HG03521 (cell line): ENCODE measurements at regions not wholly inside any gene's neighbourhood (a gene's known extent, or its start where the extent isn't known, plus 50 kb on each side); places are given as distances from the start of the nearest gene placed in this dataset.

Source experiments
- ATAC-seq: cut with Tn5 transposase; IDR thresholded peaks from one replicate; pipeline ENCODE4 v1.9.1; 2021; ENCODE audit warnings: mild to moderate bottlenecking, moderate library complexity; ENCODE audit not compliant: unreplicated experiment

DNA sequence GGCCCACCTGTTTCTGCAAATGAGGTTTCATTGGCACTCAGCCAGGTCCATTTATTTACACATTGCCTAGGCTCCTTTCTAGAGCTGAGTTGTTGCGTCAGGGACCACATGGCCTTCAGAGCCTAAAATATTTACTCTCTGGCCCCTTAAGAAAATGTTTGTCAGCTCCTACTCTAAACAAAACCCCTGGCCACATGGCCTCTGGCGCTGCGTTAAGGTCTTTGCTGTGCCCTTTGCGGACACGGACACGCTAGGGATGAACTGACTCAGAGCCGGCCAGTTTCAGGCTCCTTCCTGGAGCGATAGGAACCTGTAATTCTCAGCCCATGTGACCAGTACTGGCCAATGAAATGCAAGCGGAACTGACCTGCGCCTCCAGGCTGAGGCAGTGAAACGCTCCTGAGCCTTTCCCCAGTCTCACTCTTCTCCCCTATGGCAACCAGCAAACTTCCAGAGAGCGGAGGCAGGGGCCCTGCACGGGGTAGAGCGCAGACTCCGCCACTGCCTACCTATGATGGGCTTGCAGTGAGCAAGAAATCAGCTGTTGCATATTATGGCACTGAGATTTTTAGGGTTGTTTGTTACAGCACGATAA is 160.3 kb downstream of the ETS2 start:
- ATAC-seq: no peak

DNA sequence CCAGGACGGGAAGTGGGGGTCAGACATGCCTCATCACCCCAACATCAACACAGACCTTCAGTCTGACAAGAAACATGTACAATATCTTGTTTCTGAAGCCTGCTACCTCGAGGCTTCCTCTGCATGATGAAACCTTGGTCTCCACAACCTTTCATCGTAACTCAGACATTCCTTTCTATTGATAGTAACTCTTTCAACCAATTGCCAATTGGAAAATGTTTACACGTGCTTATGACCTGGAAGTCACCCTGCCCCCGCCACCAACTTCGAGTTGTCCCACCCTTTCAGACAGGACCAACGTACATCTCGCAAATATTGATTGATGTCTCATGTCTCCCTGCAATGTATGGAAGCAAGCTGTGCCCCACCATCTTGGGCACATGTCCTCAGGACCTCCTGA is 159.5 kb downstream of the ETS2 start:
- no peak for ATAC-seq

DNA sequence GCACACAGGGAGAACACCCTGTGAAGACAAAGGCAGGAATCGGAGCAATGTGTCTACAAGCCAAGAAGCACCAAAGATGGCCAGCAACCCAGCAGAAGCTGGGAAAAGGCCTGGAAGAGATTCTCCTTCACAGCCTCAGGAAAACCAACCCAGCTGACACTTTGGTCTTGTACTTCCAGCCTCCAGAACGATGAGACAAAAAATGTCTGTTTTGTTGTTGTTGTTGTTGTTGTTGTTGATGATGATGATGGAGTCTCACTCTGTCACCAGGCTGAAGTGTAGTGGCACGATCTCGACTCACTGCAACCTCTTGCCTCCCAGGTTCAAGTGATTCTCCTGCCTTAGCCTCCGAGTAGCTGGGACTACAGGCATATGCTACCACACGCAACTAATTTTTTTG is 157.3 kb downstream of the ETS2 start:
- ATAC-seq: no peak

GRCh38 chr21:38960251-38960650 is 154.5 kb downstream of the ETS2 start:
- no peak for ATAC-seq

GRCh38 chr21:38959692-38960061 is 153.9 kb downstream of the ETS2 start:
- ATAC-seq: no peak

- ATAC-seq: no peak
Measured at GRCh38 chr21:38958940-38959691, 153.4 kb downstream of the ETS2 start.

GRCh38 chr21:38958323-38958705 is 152.6 kb downstream of the ETS2 start:
- ATAC-seq: no peak

DNA sequence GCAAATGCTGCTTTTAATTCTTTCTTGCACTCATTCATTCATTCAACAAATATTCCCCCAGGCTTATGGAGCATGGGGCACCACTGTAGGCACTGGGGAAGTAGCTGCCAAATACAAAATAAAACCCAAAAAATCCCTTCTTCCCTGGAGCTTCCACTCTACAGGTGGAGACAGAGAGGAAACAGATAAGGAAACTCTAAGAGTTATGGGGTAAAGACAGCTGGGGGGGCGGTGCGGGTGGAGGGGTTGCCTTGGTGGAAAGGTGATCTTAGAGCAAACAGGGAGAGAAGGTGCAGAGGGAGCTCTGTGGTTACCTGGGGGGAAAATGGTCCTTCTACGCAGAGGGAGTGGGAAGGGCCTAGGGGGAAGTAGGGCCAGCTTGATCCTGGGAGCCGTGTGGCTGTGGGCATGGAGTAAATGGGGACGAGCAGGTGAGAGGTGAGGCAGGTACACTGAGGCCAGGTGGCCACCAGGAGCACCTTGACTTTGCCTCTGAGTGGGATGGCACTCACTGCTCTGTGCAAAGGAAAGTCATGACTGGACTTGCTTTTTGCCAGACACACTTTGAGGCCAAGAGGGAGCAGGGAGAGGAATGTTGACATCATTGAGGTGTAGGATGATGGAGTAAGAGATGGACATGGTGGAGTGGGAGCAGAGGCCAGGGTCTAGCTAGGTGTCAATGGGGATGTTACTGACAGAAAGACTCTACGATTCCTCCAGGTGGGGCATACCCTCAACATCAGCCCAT is 152.0 kb downstream of the ETS2 start:
- no peak for ATAC-seq

DNA sequence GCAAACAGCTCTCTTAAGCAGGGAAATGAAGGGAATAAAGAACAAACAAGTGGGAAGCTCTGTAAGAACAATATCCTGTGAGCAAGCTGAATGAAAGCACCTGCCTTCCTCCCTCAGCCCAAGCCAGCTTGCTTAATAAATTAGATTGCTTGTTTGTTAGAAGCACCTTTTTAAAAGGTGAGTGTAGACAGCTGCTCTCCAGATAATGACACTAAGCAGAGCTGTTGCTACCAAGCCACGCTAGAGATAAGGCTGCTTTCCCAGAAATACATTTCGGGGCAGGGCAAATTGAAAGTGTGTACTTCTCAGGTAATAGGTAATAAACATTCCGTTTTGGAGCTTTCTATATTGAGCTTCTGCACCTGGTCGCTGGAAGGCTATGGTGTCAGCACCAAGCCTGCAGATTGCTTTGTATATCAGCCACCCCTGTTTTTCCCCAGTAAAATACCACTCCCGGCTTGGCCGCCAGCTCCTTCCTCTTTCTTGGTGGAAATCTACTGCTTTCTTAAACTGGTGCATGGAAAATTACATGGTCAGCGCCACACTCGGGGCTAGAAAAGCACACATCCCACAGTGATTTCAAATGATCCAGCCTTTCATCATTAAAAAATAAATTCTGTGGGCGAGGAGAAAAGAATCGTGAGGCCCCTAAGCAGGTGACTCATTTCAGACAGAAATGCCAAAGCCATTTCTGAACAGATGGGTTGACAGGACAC is 151.3 kb downstream of the ETS2 start:
- ATAC-seq: no peak

DNA sequence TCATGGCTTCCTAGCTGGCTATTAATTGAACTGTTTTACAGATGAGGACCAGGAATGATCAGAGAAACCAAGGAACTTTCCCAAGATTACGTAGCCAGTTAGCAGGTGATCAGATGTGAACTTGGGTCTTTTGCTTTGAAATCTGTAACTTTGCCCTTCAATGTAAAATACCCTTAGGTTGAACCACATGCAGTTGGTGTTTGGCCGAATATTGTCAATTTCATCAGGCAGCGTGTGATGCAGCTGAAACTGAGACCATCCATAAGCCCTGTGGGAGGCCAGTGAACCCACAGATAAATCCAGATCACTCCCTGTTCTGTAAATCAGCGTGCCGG is 150.8 kb downstream of the ETS2 start:
- no peak for ATAC-seq

DNA sequence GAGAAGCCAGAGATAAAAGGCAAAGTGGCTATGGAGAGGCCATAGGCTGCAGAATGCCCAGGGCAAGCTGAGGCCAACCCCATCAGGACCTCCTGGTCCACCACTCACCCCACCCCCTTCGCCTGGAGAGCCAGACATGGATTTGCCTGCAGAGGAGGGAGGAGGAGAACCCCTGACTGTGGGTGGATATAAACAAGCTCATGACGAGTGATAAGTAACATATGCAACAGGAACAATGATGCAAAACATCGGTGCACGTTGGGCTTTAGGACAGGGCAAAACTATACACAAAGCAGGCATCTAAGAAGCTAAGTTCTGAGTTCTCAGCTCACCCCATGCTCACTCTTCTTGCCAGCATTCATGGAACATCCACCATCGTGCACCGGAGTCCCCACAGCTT is 150.3 kb downstream of the ETS2 start:
- ATAC-seq: no peak

DNA sequence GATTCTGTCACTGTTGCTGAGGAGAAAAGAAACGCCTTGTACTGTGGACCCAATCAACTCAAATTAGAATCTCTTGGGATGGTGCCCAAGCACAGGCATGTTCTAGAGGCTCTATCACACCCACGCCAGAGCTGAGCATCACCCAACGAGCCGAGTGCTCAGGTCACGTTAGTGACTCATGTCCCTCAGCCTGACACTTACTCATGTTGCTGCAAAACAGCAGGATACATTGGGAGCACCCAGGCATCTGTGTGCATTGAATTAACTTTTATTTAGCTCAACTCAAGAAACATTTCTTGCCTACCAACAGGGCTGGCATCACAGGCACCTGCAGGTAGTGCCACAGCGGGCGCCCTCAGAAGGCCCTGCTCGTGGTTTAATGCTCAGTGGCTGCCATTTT is 149.8 kb downstream of the ETS2 start:
- ATAC-seq: no peak

- no peak for ATAC-seq
Measured at GRCh38 chr21:38954588-38955004, 148.9 kb downstream of the ETS2 start.

- no peak for ATAC-seq
Measured at GRCh38 chr21:38953516-38953915, 147.8 kb downstream of the ETS2 start.

- no peak for ATAC-seq
Measured at GRCh38 chr21:38952890-38953289, 147.2 kb downstream of the ETS2 start.

- ATAC-seq: no peak
Measured at GRCh38 chr21:38951095-38951730, 145.5 kb downstream of the ETS2 start.

DNA sequence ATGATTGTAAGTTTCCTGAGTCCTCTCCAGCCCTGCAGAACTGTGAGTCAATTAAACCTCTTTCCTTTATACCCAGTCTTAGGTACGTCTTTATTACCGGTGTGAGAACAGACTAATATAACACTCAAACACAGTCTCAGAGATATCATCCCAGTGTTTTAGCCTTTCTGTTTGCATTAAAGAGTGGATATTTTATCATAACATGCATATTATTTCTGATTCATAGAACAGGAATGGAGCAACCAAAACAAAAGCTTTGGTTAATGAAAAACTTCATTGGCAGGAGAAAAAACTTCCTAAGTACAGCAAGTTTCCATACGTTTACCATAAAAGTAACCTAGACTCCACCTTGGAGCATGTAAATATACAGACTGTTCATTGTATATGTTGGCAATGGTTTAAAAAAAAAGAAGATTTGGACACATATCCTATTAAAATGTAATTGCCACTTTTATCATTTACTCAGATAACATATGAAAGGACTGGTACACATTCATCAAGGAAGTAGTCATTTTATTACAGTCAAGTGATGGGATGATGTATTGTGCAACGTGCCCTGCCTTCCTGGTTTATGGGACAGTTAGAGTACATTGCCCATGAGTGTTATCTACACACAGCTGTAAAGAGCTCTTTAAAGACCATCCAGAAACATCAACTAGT is 144.8 kb downstream of the ETS2 start:
- no peak for ATAC-seq

GRCh38 chr21:38949070-38949380 is 143.3 kb downstream of the ETS2 start:
- ATAC-seq: no peak

DNA sequence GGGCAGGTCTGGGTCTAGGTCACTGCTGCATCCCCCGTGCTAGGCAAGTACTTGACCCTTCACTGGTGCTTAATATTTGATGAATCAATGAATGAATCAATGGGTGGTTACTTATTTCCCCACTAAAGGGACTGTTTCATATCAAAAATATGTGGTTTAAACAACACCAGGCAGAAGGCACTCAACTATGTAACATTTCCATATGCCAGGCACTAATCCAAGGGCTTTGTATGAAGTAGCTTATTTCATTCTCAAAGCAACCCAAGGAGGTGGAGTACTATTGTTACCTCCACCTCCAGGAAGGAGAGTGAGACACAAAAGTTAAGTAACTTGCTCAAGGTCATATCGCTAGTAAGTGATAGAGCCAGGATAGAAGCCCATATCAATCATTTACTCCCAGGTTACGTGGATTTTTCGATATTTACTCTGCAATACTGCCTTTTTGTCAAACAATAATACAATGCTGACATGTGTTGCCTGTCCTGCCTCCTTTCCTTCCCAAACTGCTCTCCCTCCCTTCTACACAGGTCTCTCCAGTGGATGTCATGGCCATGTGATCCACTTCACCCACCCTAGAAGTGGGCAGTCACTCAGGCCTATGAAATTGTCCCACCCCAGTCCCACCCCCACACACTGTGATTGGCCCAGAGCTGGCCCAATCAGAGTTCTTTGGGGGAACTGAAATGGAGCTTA is 142.8 kb downstream of the ETS2 start:
- no peak for ATAC-seq

DNA sequence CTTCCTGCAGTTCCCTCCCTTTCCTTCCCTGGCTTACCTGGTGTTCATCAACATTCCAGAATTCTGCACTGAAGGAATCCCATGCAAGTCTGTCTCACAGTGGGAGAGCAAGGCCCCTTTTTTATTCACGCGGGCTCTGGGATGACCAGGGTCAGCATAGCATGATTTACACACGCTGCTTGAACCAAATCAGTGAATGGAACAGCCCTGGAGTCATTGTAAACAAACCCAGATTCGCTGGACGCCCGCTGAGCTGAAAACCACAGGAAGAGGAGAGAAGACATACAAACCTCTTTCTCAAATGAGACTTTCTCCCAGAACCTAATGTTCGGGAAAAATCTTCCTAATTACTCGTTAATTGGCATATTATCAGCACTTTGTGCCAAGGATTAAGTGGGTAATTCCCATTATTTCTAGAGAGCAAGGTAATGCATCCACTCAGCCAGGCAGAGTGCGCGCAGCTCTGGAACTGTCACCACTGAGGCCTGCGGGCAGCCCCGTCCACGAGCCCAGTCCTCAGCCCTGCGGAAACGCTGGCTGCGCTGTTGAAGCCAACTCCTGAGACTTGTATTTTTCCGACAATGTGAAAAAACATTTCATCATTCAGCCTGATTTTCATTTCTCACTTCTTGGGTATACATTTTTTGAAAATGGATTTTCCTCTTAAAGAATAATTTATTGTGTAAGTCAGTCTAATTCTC is 140.0 kb downstream of the ETS2 start:
- ATAC-seq: no peak
